BJ (cell line): ENCODE measurements at regions not wholly inside any gene's neighbourhood (a gene's known extent, or its start where the extent isn't known, plus 50 kb on each side); places are given as distances from the start of the nearest gene placed in this dataset.

Experiments used
- CTCF ChIA-PET: fragments of 350-600 bp; formaldehyde crosslinking; extraction: SDS; loops from one replicate; lab custom pipeline; 2021; ENCODE audit warnings: antibody characterized with exemption, inconsistent platforms; lab: Yijun Ruan, JAX
- POLR2A ChIA-PET: fragments of 300-600 bp; sonication (Branson Sonifier 250); formaldehyde crosslinking; extraction: SDS; loops from one replicate; lab custom pipeline; 2021; ENCODE audit warnings: antibody characterized with exemption; lab: Charles Lee
- DNase-seq: peaks from one replicate; pipeline ENCODE4 v3.0.0-alpha.2; 2011; ENCODE audit warnings: low read depth
- H3K27me3 ChIP-seq: 2 replicates; pipeline ENCODE4 v1.6.0; 2011; ENCODE audit warnings: low read length; ENCODE audit not compliant: control insufficient read depth, insufficient read depth
- H3K36me3 ChIP-seq: 2 replicates; pipeline ENCODE4 v1.5.1; 2011; ENCODE audit warnings: low read length; ENCODE audit not compliant: control insufficient read depth, insufficient read depth
- H3K4me3 ChIP-seq: 2 replicates; pipeline ENCODE4 v1.5.1; 2011; ENCODE audit warnings: low read depth, mild to moderate bottlenecking, control low read depth, low read length
- TF ChIP-seq, protein P1 (sequence below): IDR thresholded peaks from 2 replicates; pipeline ENCODE4 v1.5.1; 2011; ENCODE audit warnings: low read depth, mild to moderate bottlenecking, control low read depth, inconsistent platforms, low read length, moderate library complexity; ENCODE audit not compliant: insufficient read depth

DNA sequence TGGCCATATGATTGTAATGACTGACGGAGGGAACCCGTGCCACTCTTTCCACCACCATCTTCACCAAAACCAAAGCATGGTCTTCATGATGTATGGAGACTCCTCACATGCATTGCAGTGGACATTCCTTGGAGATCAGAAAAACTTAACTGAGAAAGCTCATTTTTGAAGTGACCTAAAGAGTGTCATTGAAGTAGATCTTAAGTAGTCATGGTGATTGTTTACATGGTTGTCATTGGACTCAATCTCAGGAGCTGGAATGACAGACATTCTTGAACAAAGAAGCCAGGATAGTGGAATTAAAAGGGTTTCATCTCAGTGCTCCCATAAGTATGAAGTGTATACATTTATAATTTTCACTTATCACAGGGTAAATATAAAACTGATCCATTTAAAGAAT, 236.7 kb upstream of the IPO5 start:
- CTCF ChIA-PET = no interaction called here
- POLR2A ChIA-PET = no interaction called here
- Histone ChIP-seq H3K4me3 (no peak overlapping the region), H3K27me3 (no peaks in the 10 kb centered on the region), H3K36me3 (no peaks in the 10 kb centered on the region)
- TF ChIP-seq, protein P1, sequence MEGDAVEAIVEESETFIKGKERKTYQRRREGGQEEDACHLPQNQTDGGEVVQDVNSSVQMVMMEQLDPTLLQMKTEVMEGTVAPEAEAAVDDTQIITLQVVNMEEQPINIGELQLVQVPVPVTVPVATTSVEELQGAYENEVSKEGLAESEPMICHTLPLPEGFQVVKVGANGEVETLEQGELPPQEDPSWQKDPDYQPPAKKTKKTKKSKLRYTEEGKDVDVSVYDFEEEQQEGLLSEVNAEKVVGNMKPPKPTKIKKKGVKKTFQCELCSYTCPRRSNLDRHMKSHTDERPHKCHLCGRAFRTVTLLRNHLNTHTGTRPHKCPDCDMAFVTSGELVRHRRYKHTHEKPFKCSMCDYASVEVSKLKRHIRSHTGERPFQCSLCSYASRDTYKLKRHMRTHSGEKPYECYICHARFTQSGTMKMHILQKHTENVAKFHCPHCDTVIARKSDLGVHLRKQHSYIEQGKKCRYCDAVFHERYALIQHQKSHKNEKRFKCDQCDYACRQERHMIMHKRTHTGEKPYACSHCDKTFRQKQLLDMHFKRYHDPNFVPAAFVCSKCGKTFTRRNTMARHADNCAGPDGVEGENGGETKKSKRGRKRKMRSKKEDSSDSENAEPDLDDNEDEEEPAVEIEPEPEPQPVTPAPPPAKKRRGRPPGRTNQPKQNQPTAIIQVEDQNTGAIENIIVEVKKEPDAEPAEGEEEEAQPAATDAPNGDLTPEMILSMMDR = no peak
- no peak for DNase-seq

DNA sequence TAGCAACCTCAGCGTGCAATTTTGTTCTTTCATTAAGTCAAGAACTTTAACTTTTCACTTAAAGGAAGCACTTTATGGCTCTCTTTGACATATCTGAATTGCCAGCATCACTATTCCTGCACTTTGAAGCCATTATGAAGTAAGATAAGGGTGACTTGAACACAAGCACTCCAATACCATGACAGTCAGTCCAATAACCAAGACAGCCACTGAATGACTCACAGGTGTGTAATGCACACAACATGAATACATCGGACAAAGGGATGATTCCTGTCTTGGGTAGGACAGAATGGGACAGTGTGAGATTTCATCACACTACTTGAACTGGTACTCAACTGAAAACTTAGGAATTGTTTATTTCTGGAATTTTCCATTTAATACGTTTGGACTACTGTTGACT, 233.7 kb upstream of the IPO5 start:
- no peak for DNase-seq
- POLR2A ChIA-PET = no interaction called here
- Histone ChIP-seq H3K36me3 (no peaks in the 10 kb centered on the region), H3K27me3 (no peaks in the 10 kb centered on the region), H3K4me3 (no peak overlapping the region)
- TF ChIP-seq, protein P1 = no peak
- CTCF ChIA-PET = no interaction called here

DNA sequence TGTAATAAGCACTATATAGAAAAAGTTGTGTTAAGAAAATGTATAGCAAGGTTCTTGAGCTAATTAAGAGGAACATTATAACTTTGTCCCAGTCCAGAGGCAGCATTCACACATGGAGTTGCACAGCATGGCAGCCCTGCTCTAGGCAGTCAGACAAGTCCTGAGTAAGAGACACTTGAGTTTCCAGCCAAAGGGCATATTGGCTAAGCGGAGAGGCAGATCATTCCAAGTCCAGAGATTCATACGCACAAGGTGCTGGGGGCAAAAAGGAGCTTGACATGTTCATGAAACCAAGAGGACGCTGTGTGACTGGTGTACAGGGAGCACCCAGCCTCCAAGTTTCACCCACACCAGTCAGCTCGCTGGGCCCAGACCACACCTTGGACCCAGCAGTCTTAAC, 232.6 kb upstream of the IPO5 start:
- H3K27me3 ChIP-seq = no peaks in the 10 kb centered on the region
- DNase-seq = no peak
- no peaks in the 10 kb centered on the region for H3K36me3 ChIP-seq
- ChIA-PET POLR2A (no interaction called here), CTCF (no interaction called here)
- TF ChIP-seq, protein P1 = no peak
- no peak overlapping the region for H3K4me3 ChIP-seq

DNA sequence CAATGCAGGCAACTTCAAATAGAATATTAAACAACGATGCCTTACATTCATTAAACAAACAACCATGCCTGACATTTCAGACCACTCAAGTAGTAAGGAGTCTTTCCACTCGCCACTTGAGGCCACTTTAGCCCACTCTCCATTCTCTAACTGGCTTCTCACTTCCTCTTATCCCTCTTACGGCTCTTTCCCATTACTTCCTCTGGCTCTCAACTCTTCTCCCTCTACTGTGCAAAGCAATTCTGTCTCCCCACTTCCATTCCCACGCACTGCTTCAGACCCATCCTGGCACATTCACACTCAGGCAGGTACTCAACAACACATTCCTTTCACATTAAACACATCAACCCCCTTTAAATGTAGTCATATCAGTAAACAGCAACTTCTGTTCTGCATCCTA, 229.8 kb upstream of the IPO5 start:
- H3K27me3 ChIP-seq = no peaks in the 10 kb centered on the region
- POLR2A ChIA-PET = no interaction called here
- CTCF ChIA-PET = no interaction called here
- TF ChIP-seq, protein P1 = no peak
- H3K36me3 ChIP-seq = no peaks in the 10 kb centered on the region
- no peak for DNase-seq
- no peak overlapping the region for H3K4me3 ChIP-seq

DNA sequence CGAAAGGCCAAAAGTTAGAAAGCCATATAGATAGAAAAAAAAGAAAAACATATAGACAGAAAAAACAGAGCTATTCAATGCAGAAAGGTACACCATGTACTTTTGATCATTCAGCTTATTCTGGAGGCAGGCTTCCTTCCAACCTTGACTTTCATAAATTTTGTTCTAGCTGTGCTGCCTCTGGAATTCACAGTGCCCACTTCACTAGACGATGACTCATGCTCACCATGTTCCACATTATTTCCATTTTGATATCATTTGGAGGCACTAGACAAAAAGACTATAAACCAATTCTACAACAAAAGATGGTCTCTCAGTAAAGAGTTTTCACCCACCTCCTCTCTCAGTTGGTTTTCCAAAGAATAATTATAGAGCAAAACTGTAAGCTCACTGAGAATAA, 229.0 kb upstream of the IPO5 start:
- CTCF ChIA-PET = no interaction called here

More for the DNA sequence above, 229.0 kb upstream of the IPO5 start:
- TF ChIP-seq, protein P1 = no peak
- H3K27me3 ChIP-seq = no peaks in the 10 kb centered on the region
- no peak for DNase-seq
- no peaks in the 10 kb centered on the region for H3K36me3 ChIP-seq
- H3K4me3 ChIP-seq = no peak overlapping the region
- POLR2A ChIA-PET = no interaction called here
